Sigmoid colon (tissue), 6 donors: ENCODE measurements at regions not wholly inside any gene's neighbourhood (a gene's known extent, or its start where the extent isn't known, plus 50 kb on each side); places are given as distances from the start of the nearest gene placed in this dataset.

Experiments
- DNase-seq: peaks from one replicate; pipeline ENCODE4 v3.0.0-alpha.2; 2019
- H3K27ac ChIP-seq, 4 donors: fragments of 200-600 bp; sonication (generic); one replicate each; pipeline ENCODE4 v1.5.1; 2016 to 2019; ENCODE audit warnings: mild to moderate bottlenecking in 1 of 4
- H3K27me3 ChIP-seq, 3 donors: fragments of 200-600 bp; sonication (generic); one replicate each; pipeline ENCODE4 v1.5.1; 2019; ENCODE audit warnings: mild to moderate bottlenecking in 1 of 3
- H3K36me3 ChIP-seq, 4 donors: fragments of 200-600 bp; sonication (generic); one replicate each; pipeline ENCODE4 v1.5.1; 2016 to 2019
- H3K4me1 ChIP-seq, 4 donors: fragments of 200-600 bp; sonication (generic); one replicate each; pipeline ENCODE4 v1.5.1; 2017 to 2019
- H3K4me3 ChIP-seq, 4 donors: fragments of 200-600 bp; sonication (generic); one replicate each; pipeline ENCODE4 v1.5.1; 2017 to 2019; ENCODE audit warnings: mild to moderate bottlenecking in 2 of 4, moderate library complexity in 1 of 4
- H3K9me3 ChIP-seq, 4 donors: fragments of 200-600 bp in 3 of 4; sonication (generic) in 3 of 4; one replicate each; pipeline versions ENCODE4 v1.5.1 to v1.6.1; 2013 to 2019
- EP300 ChIP-seq, 4 donors: sonication (generic); formaldehyde crosslinking; IDR thresholded peaks; one replicate each; pipeline ENCODE4 v1.6.1; 2017; ENCODE audit warnings: antibody characterized with exemption in 4 of 4
- POLR2A ChIP-seq, 2 donors: fragments of 450-650 bp; IDR thresholded peaks; one replicate each; pipeline ENCODE4 v1.6.1; 2016; ENCODE audit warnings: antibody characterized with exemption in 2 of 2, mild to moderate bottlenecking in 2 of 2, moderate library complexity in 2 of 2
- POLR2AphosphoS5 ChIP-seq, 4 donors: sonication (generic); formaldehyde crosslinking; IDR thresholded peaks; one replicate each; pipeline ENCODE4 v1.6.1; 2017; ENCODE audit warnings: antibody characterized with exemption in 4 of 4
- WGBS, 2 donors: extraction: QIAGEN DNeasy Blood & Tissue Kit; methylation state at CpG; one replicate each; pipeline ENCODE4 v1.1.7; 2013; 5-methylcytosine and 5-hydroxymethylcytosine counted together
- intact Hi-C: fragments of 100-400 bp; cut with DNase I; formaldehyde crosslinking; loops from one replicate; pipeline ENCODE4 v1.15.1; 2023
- TF ChIP-seq, protein P1 (sequence below), 4 experiments: fragments of 450-650 bp in 3 of 4; fragments of 200-600 bp in 1 of 4; IDR thresholded peaks; one replicate each; pipeline ENCODE4 v1.5.1; 2016 to 2019; ENCODE audit warnings: antibody characterized with exemption in 4 of 4, mild to moderate bottlenecking in 3 of 4, moderate library complexity in 2 of 4
- donor health status: healthy with polysubstance abuse.
- donor health status: healthy.

DNA sequence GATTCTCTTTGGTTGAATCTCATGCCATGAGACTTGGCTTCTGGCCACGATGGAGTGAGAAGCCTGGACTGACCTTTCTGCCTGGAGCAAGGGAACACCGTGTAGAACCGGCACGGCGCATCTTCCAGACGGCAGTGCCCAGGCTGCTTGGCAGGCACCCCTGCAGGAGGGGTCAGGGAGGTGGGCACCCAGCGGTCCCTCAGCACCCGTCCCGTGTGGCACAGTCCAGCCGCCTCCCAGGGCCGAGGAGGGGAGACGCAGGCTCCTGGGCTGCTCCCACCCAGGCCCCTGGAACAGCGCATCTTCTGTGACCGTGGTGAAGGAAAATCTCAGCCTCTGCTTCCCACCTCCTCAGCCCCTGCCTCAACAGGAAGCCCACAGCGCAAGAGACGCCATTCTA is 95.7 kb downstream of the CMPK2 start:
- intact Hi-C loops: loop anchor here (10.0 kb wide), 1 partner anchor 415 kb away; no protein-coding TSS in a partner anchor
- Histone ChIP-seq H3K27ac (no peak overlapping the region), H3K36me3 (no peaks in the 10 kb centered on the region), H3K27me3 (no peaks in the 10 kb centered on the region), H3K4me1 (peaks cover 0 to 7% (median 2%) of the 10 kb centered on the region in 4 donors), H3K9me3 (no peaks in the 10 kb centered on the region), H3K4me3 (no peak overlapping the region)
- no peak for DNase-seq
- TF ChIP-seq POLR2A (IDR thresholded peaks at IDR 0.05) (no peak), POLR2AphosphoS5 (IDR thresholded peaks at IDR 0.05) (no peak), EP300 (IDR thresholded peaks at IDR 0.05) (no peak)
- TF ChIP-seq, protein P1, sequence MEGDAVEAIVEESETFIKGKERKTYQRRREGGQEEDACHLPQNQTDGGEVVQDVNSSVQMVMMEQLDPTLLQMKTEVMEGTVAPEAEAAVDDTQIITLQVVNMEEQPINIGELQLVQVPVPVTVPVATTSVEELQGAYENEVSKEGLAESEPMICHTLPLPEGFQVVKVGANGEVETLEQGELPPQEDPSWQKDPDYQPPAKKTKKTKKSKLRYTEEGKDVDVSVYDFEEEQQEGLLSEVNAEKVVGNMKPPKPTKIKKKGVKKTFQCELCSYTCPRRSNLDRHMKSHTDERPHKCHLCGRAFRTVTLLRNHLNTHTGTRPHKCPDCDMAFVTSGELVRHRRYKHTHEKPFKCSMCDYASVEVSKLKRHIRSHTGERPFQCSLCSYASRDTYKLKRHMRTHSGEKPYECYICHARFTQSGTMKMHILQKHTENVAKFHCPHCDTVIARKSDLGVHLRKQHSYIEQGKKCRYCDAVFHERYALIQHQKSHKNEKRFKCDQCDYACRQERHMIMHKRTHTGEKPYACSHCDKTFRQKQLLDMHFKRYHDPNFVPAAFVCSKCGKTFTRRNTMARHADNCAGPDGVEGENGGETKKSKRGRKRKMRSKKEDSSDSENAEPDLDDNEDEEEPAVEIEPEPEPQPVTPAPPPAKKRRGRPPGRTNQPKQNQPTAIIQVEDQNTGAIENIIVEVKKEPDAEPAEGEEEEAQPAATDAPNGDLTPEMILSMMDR (IDR thresholded peaks at IDR 0.05): no peak
- 79 to 86% methylated on average over 16 of the region's 16 CpGs for WGBS, 2 donors

DNA sequence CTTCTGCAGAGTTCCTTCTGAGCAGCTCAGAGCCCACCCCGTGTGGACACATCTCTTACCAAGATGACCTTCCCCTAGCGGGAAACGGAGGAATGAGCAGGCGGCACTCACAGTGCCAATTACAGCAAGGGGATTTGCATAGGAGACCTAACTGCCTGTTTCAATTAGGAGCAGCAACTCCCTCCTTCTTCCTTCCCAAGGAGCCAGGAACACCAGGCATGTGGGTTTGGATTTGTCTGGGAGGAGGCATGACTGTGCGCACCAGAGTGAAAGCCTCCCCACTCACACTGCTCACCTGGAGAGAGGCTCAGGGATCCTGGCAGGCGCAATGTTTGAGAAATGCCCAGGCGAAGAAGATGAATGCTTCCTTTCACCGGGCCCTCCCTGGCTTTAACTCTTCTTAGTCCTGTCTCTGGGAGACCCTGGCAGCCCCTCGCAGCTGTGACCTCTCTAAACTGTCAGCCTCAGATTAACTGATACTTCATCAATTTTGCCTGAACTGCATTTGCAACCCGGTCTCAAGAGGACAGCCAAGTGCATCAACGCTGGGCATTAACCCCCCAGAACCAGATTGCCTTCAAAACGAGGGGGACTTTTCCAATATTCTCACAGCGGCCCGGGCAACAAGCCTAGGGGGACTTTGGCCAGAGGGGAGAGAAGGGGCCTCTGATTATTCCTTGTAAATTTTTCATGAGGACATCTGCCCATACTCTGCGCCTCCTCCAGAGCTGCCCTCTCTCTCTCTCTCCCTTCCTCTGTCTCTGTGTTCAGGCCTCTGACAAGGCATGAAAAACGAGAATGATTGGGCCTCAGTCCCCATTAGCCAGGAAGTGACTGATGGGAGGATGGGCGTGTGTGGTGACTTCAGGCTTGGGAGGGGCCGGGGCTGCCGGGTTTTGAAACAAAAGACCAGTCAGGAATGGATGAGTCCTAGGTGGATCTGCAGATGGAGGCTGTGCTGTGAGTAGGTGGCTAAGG is 93.8 kb downstream of the CMPK2 start:
- intact Hi-C loops: loop anchor here (10.0 kb wide), 1 partner anchor 417 kb away; no protein-coding TSS in a partner anchor

DNA sequence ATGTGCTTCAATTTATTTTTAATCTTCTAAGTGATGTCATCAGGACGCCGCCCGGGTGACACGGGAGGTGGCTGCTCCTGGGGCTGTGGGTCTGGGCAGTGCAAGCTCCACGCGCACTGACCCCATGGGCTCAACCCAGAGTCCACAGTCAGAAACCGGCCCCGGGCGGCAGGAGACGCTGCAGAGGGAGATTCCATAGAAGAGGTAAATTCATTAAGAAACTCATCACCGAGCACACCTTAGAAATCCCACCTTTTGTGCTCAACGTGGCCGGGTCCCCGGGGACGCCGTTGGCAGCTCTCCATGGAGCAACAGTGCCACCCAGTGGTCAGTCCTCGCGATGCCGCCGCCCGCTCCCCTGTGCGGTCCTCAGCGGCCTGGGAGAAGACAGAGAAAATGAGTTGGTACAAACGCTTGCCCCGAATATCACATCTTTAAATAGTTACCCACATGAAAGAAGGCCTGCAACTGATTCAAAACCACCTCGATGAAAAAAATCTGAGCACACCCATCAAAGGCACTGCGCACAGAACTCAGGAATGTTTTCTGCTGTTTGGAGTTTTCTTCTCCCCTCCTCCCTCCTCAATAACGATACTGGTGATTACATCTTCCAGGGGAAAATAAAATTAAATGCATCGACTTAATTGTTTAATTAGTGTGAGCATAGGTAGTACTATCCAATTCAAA is 92.6 kb downstream of the CMPK2 start:
- Histone ChIP-seq H3K9me3 (no peaks in the 10 kb centered on the region), H3K4me3 (peak overlapping the region in 1 of 4 donors; percentile 10), H3K27ac (no peak overlapping the region), H3K4me1 (peaks cover 0 to 7% (median 2%) of the 10 kb centered on the region in 4 donors), H3K27me3 (no peaks in the 10 kb centered on the region), H3K36me3 (no peaks in the 10 kb centered on the region)
- WGBS, 2 donors: 7 to 12% methylated on average over 29 of the region's 29 CpGs
- peak; percentile 71 for DNase-seq
- TF ChIP-seq, protein P1 (IDR thresholded peaks at IDR 0.05): peak; percentile 33 to 91 (median 75)
- TF ChIP-seq EP300 (IDR thresholded peaks at IDR 0.05) (no peak), POLR2A (IDR thresholded peaks at IDR 0.05) (no peak), POLR2AphosphoS5 (IDR thresholded peaks at IDR 0.05) (peak in 1 of 4 donors; percentile 11)
- intact Hi-C loops: loop anchor here (10.0 kb wide), 1 partner anchor 418 kb away; no protein-coding TSS in a partner anchor

More for the DNA sequence above, 93.8 kb downstream of the CMPK2 start:
- H3K27ac ChIP-seq: no peak overlapping the region
- H3K9me3 ChIP-seq: no peaks in the 10 kb centered on the region
- TF ChIP-seq POLR2AphosphoS5 (IDR thresholded peaks at IDR 0.05) (no peak), POLR2A (IDR thresholded peaks at IDR 0.05) (no peak), EP300 (IDR thresholded peaks at IDR 0.05) (no peak)
- TF ChIP-seq, protein P1 (IDR thresholded peaks at IDR 0.05): no peak
- 46 to 63% methylated on average over 19 of the region's 19 CpGs for WGBS, 2 donors
- H3K27me3 ChIP-seq: no peaks in the 10 kb centered on the region
- H3K4me1 ChIP-seq: peaks cover 0 to 7% (median 2%) of the 10 kb centered on the region in 4 donors
- DNase-seq: no peak
- no peaks in the 10 kb centered on the region for H3K36me3 ChIP-seq
- H3K4me3 ChIP-seq: no peak overlapping the region

DNA sequence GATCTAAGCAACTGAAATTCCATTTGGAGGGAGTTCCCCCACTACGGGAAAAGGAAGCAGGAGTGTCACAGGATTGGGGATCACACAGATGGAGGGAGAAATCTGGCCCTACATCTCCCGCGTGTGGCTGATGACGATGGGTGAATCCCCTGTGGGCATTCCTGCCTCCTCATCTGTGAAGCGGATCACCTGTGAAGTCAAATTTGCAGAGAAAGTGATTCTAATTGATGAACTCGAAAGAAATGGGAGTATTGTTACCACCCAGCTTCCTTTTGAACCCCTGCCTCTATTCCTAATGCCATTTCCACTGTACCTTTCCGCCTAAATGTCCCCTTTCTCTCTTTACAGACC is 92.0 kb downstream of the CMPK2 start:
- intact Hi-C loops: loop anchor here (10.0 kb wide), 1 partner anchor 419 kb away; no protein-coding TSS in a partner anchor
- no peaks in the 10 kb centered on the region for H3K27me3 ChIP-seq
- no peak overlapping the region for H3K4me3 ChIP-seq
- no peak for DNase-seq
- no peaks in the 10 kb centered on the region for H3K36me3 ChIP-seq
- no peaks in the 10 kb centered on the region for H3K9me3 ChIP-seq
- WGBS, 2 donors: 67 to 70% methylated on average over 7 of the region's 7 CpGs
- H3K4me1 ChIP-seq: peaks cover 0 to 7% (median 2%) of the 10 kb centered on the region in 4 donors
- TF ChIP-seq EP300 (IDR thresholded peaks at IDR 0.05): no peak
- TF ChIP-seq, protein P1 (IDR thresholded peaks at IDR 0.05): no peak
- TF ChIP-seq POLR2AphosphoS5 (IDR thresholded peaks at IDR 0.05): no peak
- no peak for TF ChIP-seq POLR2A (IDR thresholded peaks at IDR 0.05)
- no peak overlapping the region for H3K27ac ChIP-seq
